SJSA1 (cell line): ENCODE measurements at regions not wholly inside any gene's neighbourhood (a gene's known extent, or its start where the extent isn't known, plus 50 kb on each side); places are given as distances from the start of the nearest gene placed in this dataset.

Source experiments
- DNase-seq, 2 experiments: peaks; one replicate each; pipeline ENCODE4 v3.0.0-alpha.2; 2015 to 2020; ENCODE audit warnings: low spot score in 2 of 2, low read depth in 1 of 2
- H3K27ac ChIP-seq: fragments of 250-450 bp; sonication (Bioruptor Pico); 2 replicates; pipeline ENCODE4 v1.5.1; 2020; ENCODE audit warnings: mild to moderate bottlenecking, moderate library complexity
- H3K27me3 ChIP-seq: fragments of 250-450 bp; sonication (Bioruptor Pico); replicated peaks from 2 replicates; pipeline ENCODE4 v1.5.1; 2020; ENCODE audit warnings: mild to moderate bottlenecking, moderate library complexity
- H3K36me3 ChIP-seq: fragments of 250-450 bp; sonication (Bioruptor Pico); 2 replicates; pipeline ENCODE4 v1.5.1; 2020; ENCODE audit warnings: mild to moderate bottlenecking
- H3K4me1 ChIP-seq: fragments of 250-450 bp; sonication (Bioruptor Pico); replicated peaks from 2 replicates; pipeline ENCODE4 v1.6.1; 2021; ENCODE audit warnings: mild to moderate bottlenecking
- H3K4me3 ChIP-seq: fragments of 250-450 bp; sonication (Bioruptor Pico); 2 replicates; pipeline ENCODE4 v1.5.1; 2020; ENCODE audit warnings: mild to moderate bottlenecking
- H3K9me3 ChIP-seq: fragments of 250-450 bp; sonication (Bioruptor Pico); replicated peaks from 2 replicates; pipeline ENCODE4 v1.5.1; 2020; ENCODE audit warnings: mild to moderate bottlenecking

GRCh38 chr5:52661903-52662595 lies 125.7 kb upstream of the ITGA1 start:
- no peak for DNase-seq
- H3K4me3 ChIP-seq = no peak overlapping the region
- peaks cover under 1% of the 10 kb centered on the region; the same call in 1 of the 2 replicates for H3K27me3 ChIP-seq
- H3K4me1 ChIP-seq = no peaks in the 10 kb centered on the region
- H3K36me3 ChIP-seq = no peaks in the 10 kb centered on the region
- H3K9me3 ChIP-seq = no peaks in the 10 kb centered on the region
- H3K27ac ChIP-seq = no peak overlapping the region

- Histone ChIP-seq H3K4me3 (no peak overlapping the region), H3K36me3 (no peaks in the 10 kb centered on the region), H3K9me3 (no peaks in the 10 kb centered on the region), H3K27ac (no peak overlapping the region), H3K4me1 (no peaks in the 10 kb centered on the region), H3K27me3 (no peaks in the 10 kb centered on the region)
- DNase-seq = no peak
Measured at GRCh38 chr5:52665559-52665958, 122.2 kb upstream of the ITGA1 start.

- H3K9me3 ChIP-seq = no peaks in the 10 kb centered on the region
- no peaks in the 10 kb centered on the region for H3K36me3 ChIP-seq
- no peaks in the 10 kb centered on the region for H3K27me3 ChIP-seq
- DNase-seq = no peak
- H3K4me1 ChIP-seq = no peaks in the 10 kb centered on the region
- no peak overlapping the region for H3K27ac ChIP-seq
- H3K4me3 ChIP-seq = no peak overlapping the region
Measured at GRCh38 chr5:52668139-52668538, 119.6 kb upstream of the ITGA1 start.

- no peaks in the 10 kb centered on the region for H3K27me3 ChIP-seq
- no peak for DNase-seq
- no peaks in the 10 kb centered on the region for H3K4me1 ChIP-seq
- H3K27ac ChIP-seq = no peak overlapping the region
- H3K9me3 ChIP-seq = no peaks in the 10 kb centered on the region
- no peaks in the 10 kb centered on the region for H3K36me3 ChIP-seq
- no peak overlapping the region for H3K4me3 ChIP-seq
Measured at GRCh38 chr5:52668544-52669185, 119.1 kb upstream of the ITGA1 start.

- Histone ChIP-seq H3K9me3 (no peaks in the 10 kb centered on the region), H3K27ac (no peak overlapping the region), H3K27me3 (no peaks in the 10 kb centered on the region), H3K4me1 (peaks cover 12% of the 10 kb centered on the region), H3K4me3 (no peak overlapping the region), H3K36me3 (no peaks in the 10 kb centered on the region)
- DNase-seq = no peak
Measured at GRCh38 chr5:52672459-52672858, 115.3 kb upstream of the ITGA1 start.

- no peak for DNase-seq
- Histone ChIP-seq H3K9me3 (no peaks in the 10 kb centered on the region), H3K27ac (no peak overlapping the region), H3K4me1 (peaks cover 12% of the 10 kb centered on the region), H3K36me3 (no peaks in the 10 kb centered on the region), H3K27me3 (no peaks in the 10 kb centered on the region), H3K4me3 (no peak overlapping the region)
Measured at GRCh38 chr5:52673495-52673894, 114.2 kb upstream of the ITGA1 start.

- peaks cover 12% of the 10 kb centered on the region for H3K4me1 ChIP-seq
- peak in 1 of 2 experiments; percentile 68 for DNase-seq
- H3K4me3 ChIP-seq = no peak overlapping the region
- H3K9me3 ChIP-seq = no peaks in the 10 kb centered on the region
- no peaks in the 10 kb centered on the region for H3K27me3 ChIP-seq
- peak overlapping the region; percentile 75 for H3K27ac ChIP-seq
- H3K36me3 ChIP-seq = no peaks in the 10 kb centered on the region
Measured at GRCh38 chr5:52674815-52675545, 112.7 kb upstream of the ITGA1 start.

GRCh38 chr5:52682492-52682891 lies 105.2 kb upstream of the ITGA1 start:
- DNase-seq = no peak
- Histone ChIP-seq H3K9me3 (no peaks in the 10 kb centered on the region), H3K27me3 (no peaks in the 10 kb centered on the region), H3K36me3 (no peaks in the 10 kb centered on the region), H3K4me1 (peaks cover 5% of the 10 kb centered on the region; the same call in 1 of the 2 replicates), H3K4me3 (no peak overlapping the region), H3K27ac (no peak overlapping the region)

GRCh38 chr5:52684051-52684450 lies 103.7 kb upstream of the ITGA1 start:
- Histone ChIP-seq H3K36me3 (no peaks in the 10 kb centered on the region), H3K9me3 (no peaks in the 10 kb centered on the region), H3K4me3 (no peak overlapping the region), H3K4me1 (peaks cover 5% of the 10 kb centered on the region; the same call in 1 of the 2 replicates), H3K27me3 (no peaks in the 10 kb centered on the region), H3K27ac (no peak overlapping the region)
- DNase-seq = peak in 1 of 2 experiments; percentile 27

GRCh38 chr5:52685566-52685965 lies 102.2 kb upstream of the ITGA1 start:
- no peak for DNase-seq
- H3K4me3 ChIP-seq = no peak overlapping the region
- no peak overlapping the region for H3K27ac ChIP-seq
- no peaks in the 10 kb centered on the region for H3K36me3 ChIP-seq
- H3K9me3 ChIP-seq = no peaks in the 10 kb centered on the region
- H3K4me1 ChIP-seq = peaks cover 18% of the 10 kb centered on the region
- H3K27me3 ChIP-seq = no peaks in the 10 kb centered on the region

GRCh38 chr5:52685971-52686370 lies 101.7 kb upstream of the ITGA1 start:
- Histone ChIP-seq H3K9me3 (no peaks in the 10 kb centered on the region), H3K4me3 (no peak overlapping the region), H3K27ac (no peak overlapping the region), H3K36me3 (no peaks in the 10 kb centered on the region), H3K4me1 (peaks cover 23% of the 10 kb centered on the region), H3K27me3 (no peaks in the 10 kb centered on the region)
- DNase-seq = no peak

- Histone ChIP-seq H3K4me3 (no peak overlapping the region), H3K36me3 (no peaks in the 10 kb centered on the region), H3K27me3 (no peaks in the 10 kb centered on the region), H3K9me3 (no peaks in the 10 kb centered on the region), H3K27ac (peak overlapping the region; percentile 55), H3K4me1 (peaks cover 35% of the 10 kb centered on the region)
- DNase-seq = peak in 1 of 2 experiments; percentile 64
Measured at GRCh38 chr5:52690236-52690768, 97.4 kb upstream of the ITGA1 start.

GRCh38 chr5:52692039-52692438 lies 95.7 kb upstream of the ITGA1 start:
- peak overlapping the region; percentile 55 for H3K27ac ChIP-seq

GRCh38 chr5:52692606-52693005 lies 95.1 kb upstream of the ITGA1 start:
- H3K4me3 ChIP-seq = no peak overlapping the region
- H3K27me3 ChIP-seq = no peaks in the 10 kb centered on the region
- H3K9me3 ChIP-seq = no peaks in the 10 kb centered on the region
- H3K27ac ChIP-seq = peak overlapping the region; percentile 55
- H3K36me3 ChIP-seq = no peaks in the 10 kb centered on the region
- no peak for DNase-seq
- H3K4me1 ChIP-seq = peaks cover 35% of the 10 kb centered on the region

More at GRCh38 chr5:52692039-52692438, 95.7 kb upstream of the ITGA1 start:
- peak in 1 of 2 experiments; percentile 55 for DNase-seq
- Histone ChIP-seq H3K4me3 (no peak overlapping the region), H3K27me3 (no peaks in the 10 kb centered on the region), H3K9me3 (no peaks in the 10 kb centered on the region), H3K36me3 (no peaks in the 10 kb centered on the region), H3K4me1 (peaks cover 35% of the 10 kb centered on the region)
